Activated T-helper 17 cell treated with anti-CD3 and anti-CD28 coated beads, Interleukin-2, amount 50 U/mL, for 72 hours (primary cell): ENCODE measurements at regions not wholly inside any gene's neighbourhood (a gene's known extent, or its start where the extent isn't known, plus 50 kb on each side); places are given as distances from the start of the nearest gene placed in this dataset.
"Not testable (repeated sequence)": the region's sequence is repeated elsewhere in the genome, so short reads cannot be mapped to it uniquely, and the experiment has no call there.

Experiments
- ATAC-seq: fragments of 150-1000 bp; cut with Tn5 transposase; replicated peaks from 2 replicates; pipeline ENCODE4 v1.10.0; 2021; ENCODE audit warnings: mild to moderate bottlenecking, moderate library complexity
- H3K27ac Mint-ChIP-seq: one replicate; pipeline ENCODE4 v1.8.0; 2022; ENCODE audit warnings: mixed read lengths
- H3K27me3 Mint-ChIP-seq: one replicate; pipeline ENCODE4 v1.8.0; 2022; ENCODE audit warnings: mixed read lengths
- H3K36me3 Mint-ChIP-seq: one replicate; pipeline ENCODE4 v1.8.0; 2022; ENCODE audit warnings: low read depth, mild to moderate bottlenecking, mixed read lengths
- H3K4me1 Mint-ChIP-seq: one replicate; pipeline ENCODE4 v1.8.0; 2022; ENCODE audit warnings: mixed read lengths
- H3K4me3 Mint-ChIP-seq: one replicate; pipeline ENCODE4 v1.8.0; 2022; ENCODE audit warnings: mild to moderate bottlenecking, mixed read lengths
- H3K9me3 Mint-ChIP-seq: one replicate; pipeline ENCODE4 v1.8.0; 2022; ENCODE audit warnings: mixed read lengths

- peaks cover 16% of the 10 kb centered on the region for H3K4me1 Mint-ChIP-seq
- H3K36me3 Mint-ChIP-seq: no peaks in the 10 kb centered on the region
- H3K9me3 Mint-ChIP-seq: no peaks in the 10 kb centered on the region
- H3K27me3 Mint-ChIP-seq: no peaks in the 10 kb centered on the region
- ATAC-seq: no peak
- peak overlapping the region; percentile 29 for H3K27ac Mint-ChIP-seq
- peak overlapping the region; percentile 43 for H3K4me3 Mint-ChIP-seq
Measured at GRCh38 chr4:100933628-100934027, 413.7 kb downstream of the PPP3CA start.

DNA sequence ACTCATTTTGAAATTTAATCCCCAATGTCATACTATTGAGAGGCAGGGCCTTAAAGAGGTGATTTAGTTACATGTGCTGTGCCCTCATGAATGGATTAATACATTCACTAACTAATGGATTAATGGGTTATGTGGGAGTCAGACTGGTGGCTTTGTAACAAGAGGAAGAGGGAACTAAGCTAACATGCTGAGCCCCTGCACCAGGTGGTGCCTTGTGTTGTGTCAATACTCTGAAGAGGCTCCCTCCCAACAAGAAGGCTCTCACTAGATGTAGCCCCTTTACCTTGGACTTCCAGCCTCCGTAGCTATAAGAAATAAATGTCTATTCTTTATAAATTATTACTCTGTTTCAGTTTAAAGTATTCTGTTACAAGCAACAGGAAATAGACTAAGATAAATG lies 411.9 kb upstream of the EMCN start:
- H3K27me3 Mint-ChIP-seq: no peaks in the 10 kb centered on the region
- H3K4me1 Mint-ChIP-seq: peaks cover 16% of the 10 kb centered on the region
- no peak for ATAC-seq
- no peaks in the 10 kb centered on the region for H3K36me3 Mint-ChIP-seq
- no peaks in the 10 kb centered on the region for H3K9me3 Mint-ChIP-seq
- H3K4me3 Mint-ChIP-seq: no peak overlapping the region
- H3K27ac Mint-ChIP-seq: no peak overlapping the region

- ATAC-seq: no peak
- Mint-ChIP-seq H3K36me3 (no peaks in the 10 kb centered on the region), H3K4me3 (no peak overlapping the region), H3K27me3 (no peaks in the 10 kb centered on the region), H3K9me3 (no peaks in the 10 kb centered on the region), H3K27ac (no peak overlapping the region), H3K4me1 (peaks cover 16% of the 10 kb centered on the region)
Measured at GRCh38 chr4:100929135-100929534, 411.3 kb upstream of the EMCN start.

DNA sequence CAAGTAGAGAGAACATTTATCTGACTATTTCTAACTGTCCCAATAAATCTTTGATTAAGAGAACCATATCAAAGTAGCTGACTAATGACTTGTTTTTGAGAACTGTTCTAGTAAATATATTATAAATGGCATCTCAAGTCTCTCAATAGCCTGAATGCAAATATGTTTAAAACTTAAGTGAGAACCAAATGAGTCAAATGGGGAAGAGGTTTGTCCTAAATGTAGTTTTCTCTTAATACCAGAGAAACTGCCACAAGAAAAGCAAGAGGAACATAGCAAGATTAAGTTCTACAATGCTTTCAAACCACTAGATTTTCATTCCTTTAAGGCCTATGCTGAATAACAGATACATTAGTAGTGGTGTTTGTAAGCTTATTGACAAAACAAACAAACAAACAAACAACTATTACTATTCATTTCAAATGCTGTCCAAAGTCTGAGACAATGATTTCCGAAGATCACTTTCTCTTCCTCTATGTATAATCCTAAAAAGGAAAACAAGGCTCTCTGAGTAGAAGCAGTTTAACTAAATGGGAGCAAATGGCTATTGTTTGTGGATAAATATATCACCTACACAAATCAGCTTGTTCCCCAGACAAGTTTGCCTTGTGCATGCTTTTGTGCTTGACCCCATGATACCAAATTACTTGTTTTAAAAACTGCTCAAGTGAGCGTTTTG lies 408.4 kb upstream of the EMCN start:
- Mint-ChIP-seq H3K4me3 (no peak overlapping the region), H3K4me1 (no peaks in the 10 kb centered on the region), H3K9me3 (peaks cover 8% of the 10 kb centered on the region), H3K27ac (no peak overlapping the region), H3K27me3 (no peaks in the 10 kb centered on the region), H3K36me3 (no peaks in the 10 kb centered on the region)
- no peak for ATAC-seq

GRCh38 chr4:100913685-100914084 lies 395.9 kb upstream of the EMCN start:
- Mint-ChIP-seq H3K9me3 (no peaks in the 10 kb centered on the region), H3K36me3 (no peaks in the 10 kb centered on the region), H3K4me3 (no peak overlapping the region), H3K27ac (no peak overlapping the region), H3K4me1 (no peaks in the 10 kb centered on the region), H3K27me3 (no peaks in the 10 kb centered on the region)
- ATAC-seq: no peak

DNA sequence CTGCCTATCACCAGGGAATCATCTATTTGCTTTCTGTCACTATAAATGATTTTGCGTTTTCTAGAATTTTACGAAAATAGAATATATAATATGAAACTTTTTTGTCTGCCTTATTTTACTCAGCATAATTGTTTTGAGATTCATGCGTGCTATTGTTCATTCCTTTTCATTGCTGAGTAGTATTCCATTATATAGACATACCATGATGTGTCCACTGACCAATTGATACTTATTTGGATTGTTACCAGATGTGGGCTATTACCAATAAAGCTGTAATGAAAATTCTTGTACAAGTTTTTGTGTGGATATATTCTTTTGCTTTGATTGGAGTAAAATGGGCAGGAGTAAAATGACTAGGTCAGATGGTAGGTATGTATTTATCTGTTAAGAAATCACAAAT lies 390.7 kb upstream of the EMCN start:
- Mint-ChIP-seq H3K36me3 (no peaks in the 10 kb centered on the region), H3K9me3 (no peaks in the 10 kb centered on the region), H3K27ac (no peak overlapping the region), H3K27me3 (no peaks in the 10 kb centered on the region), H3K4me1 (no peaks in the 10 kb centered on the region), H3K4me3 (no peak overlapping the region)
- no peak for ATAC-seq

GRCh38 chr4:100907465-100908454 lies 389.9 kb upstream of the EMCN start:
- Mint-ChIP-seq H3K27ac (no peak overlapping the region), H3K9me3 (no peaks in the 10 kb centered on the region), H3K36me3 (no peaks in the 10 kb centered on the region), H3K27me3 (no peaks in the 10 kb centered on the region), H3K4me1 (no peaks in the 10 kb centered on the region), H3K4me3 (no peak overlapping the region)
- no peak for ATAC-seq

- Mint-ChIP-seq H3K4me3 (no peak overlapping the region), H3K9me3 (no peaks in the 10 kb centered on the region), H3K4me1 (no peaks in the 10 kb centered on the region), H3K27ac (no peak overlapping the region), H3K27me3 (no peaks in the 10 kb centered on the region), H3K36me3 (no peaks in the 10 kb centered on the region)
- ATAC-seq: no peak
Measured at GRCh38 chr4:100906973-100907372, 389.2 kb upstream of the EMCN start.

GRCh38 chr4:100900945-100901344 lies 383.1 kb upstream of the EMCN start:
- H3K27me3 Mint-ChIP-seq, H3K9me3 Mint-ChIP-seq, H3K27ac Mint-ChIP-seq, H3K36me3 Mint-ChIP-seq, ATAC-seq, H3K4me3 Mint-ChIP-seq, H3K4me1 Mint-ChIP-seq: not testable (repeated sequence)

GRCh38 chr4:100900134-100900533 lies 382.3 kb upstream of the EMCN start:
- H3K4me3 Mint-ChIP-seq: no peak overlapping the region
- peaks cover 11% of the 10 kb centered on the region for H3K4me1 Mint-ChIP-seq
- no peaks in the 10 kb centered on the region for H3K36me3 Mint-ChIP-seq
- H3K27ac Mint-ChIP-seq: no peak overlapping the region
- H3K27me3 Mint-ChIP-seq: no peaks in the 10 kb centered on the region
- no peak for ATAC-seq
- peaks cover 4% of the 10 kb centered on the region for H3K9me3 Mint-ChIP-seq

DNA sequence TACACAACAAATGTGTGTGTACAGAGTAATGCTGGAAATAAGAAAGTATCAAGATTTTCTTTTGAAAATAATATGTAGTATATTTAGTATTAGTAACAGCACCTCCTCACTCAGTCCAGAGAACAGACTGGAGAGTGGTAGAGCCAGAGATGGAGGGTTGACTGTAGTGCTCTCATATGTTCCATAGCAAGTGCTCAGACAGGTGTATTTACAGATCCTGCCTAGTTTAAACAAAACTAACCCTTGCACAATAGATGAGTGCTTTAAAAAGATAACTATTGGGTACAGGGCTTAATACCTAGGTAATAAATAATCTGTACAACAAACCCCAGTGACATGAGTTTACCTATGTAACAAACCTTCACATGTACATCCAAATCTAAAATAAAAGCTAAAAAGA lies 381.0 kb upstream of the EMCN start:
- no peak for ATAC-seq
- Mint-ChIP-seq H3K36me3 (no peaks in the 10 kb centered on the region), H3K4me3 (no peak overlapping the region), H3K27me3 (no peaks in the 10 kb centered on the region), H3K27ac (no peak overlapping the region), H3K9me3 (peaks cover 4% of the 10 kb centered on the region), H3K4me1 (peaks cover 16% of the 10 kb centered on the region)

GRCh38 chr4:100895556-100896197 lies 377.9 kb upstream of the EMCN start:
- H3K27ac Mint-ChIP-seq: peak overlapping the region; percentile 86
- ATAC-seq: peak; percentile 78
- peak overlapping the region; percentile 85 for H3K4me3 Mint-ChIP-seq
- H3K27me3 Mint-ChIP-seq: no peaks in the 10 kb centered on the region
- peaks cover 16% of the 10 kb centered on the region for H3K4me1 Mint-ChIP-seq
- no peaks in the 10 kb centered on the region for H3K36me3 Mint-ChIP-seq
- H3K9me3 Mint-ChIP-seq: no peaks in the 10 kb centered on the region

DNA sequence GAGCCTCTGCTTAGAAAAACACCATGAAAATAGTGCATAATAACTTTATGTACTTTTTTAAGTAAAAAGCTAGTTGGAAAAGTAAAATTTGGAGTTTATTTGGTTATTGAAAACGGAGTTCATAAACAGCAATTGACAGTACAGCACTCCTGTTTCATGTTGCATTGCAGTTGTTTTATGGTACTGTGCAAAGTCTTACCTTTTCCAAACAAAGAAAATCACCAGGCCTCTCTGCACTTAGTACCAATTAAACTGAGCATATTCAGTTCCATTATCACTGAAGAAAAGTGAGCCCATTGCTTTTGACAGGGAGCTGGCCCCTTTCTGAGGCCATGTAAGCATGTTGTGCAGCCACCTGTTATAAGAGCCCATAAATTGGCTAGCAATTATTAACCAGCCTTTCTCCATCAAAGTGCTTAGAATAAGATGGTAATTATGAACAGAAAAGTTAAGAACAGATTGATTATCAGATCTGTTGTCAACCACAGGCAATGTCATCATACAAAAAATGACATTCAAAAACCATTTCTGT lies 376.6 kb upstream of the EMCN start:
- Mint-ChIP-seq H3K27ac (no peak overlapping the region), H3K4me1 (peaks cover 16% of the 10 kb centered on the region), H3K27me3 (no peaks in the 10 kb centered on the region), H3K4me3 (peak overlapping the region; percentile 85), H3K36me3 (no peaks in the 10 kb centered on the region), H3K9me3 (no peaks in the 10 kb centered on the region)
- no peak for ATAC-seq

GRCh38 chr4:100891808-100892207 lies 374.0 kb upstream of the EMCN start:
- H3K9me3 Mint-ChIP-seq: peaks cover 7% of the 10 kb centered on the region
- no peaks in the 10 kb centered on the region for H3K36me3 Mint-ChIP-seq
- H3K27ac Mint-ChIP-seq: no peak overlapping the region
- H3K27me3 Mint-ChIP-seq: no peaks in the 10 kb centered on the region
- H3K4me3 Mint-ChIP-seq: no peak overlapping the region
- ATAC-seq: no peak
- peaks cover 16% of the 10 kb centered on the region for H3K4me1 Mint-ChIP-seq
